ENCODE measurements at regions not wholly inside any gene's neighbourhood (a gene's known extent, or its start where the extent isn't known, plus 50 kb on each side); places are given as distances from the start of the nearest gene placed in this dataset.

- no peak for DNase-seq
Observed at GRCh38 chr12:76256904-76257303, 91.3 kb downstream of the BBS10 start.

- DNase-seq = no peak
Observed at GRCh38 chr12:76256321-76256720, 91.9 kb downstream of the BBS10 start.

- no peak for DNase-seq
Observed at GRCh38 chr12:76255692-76256091, 92.5 kb downstream of the BBS10 start.

- DNase-seq = no peak
Observed at GRCh38 chr12:76255281-76255680, 92.9 kb downstream of the BBS10 start.

GRCh38 chr12:76252031-76252430 lies 96.2 kb downstream of the BBS10 start:
- DNase-seq = no peak

GRCh38 chr12:76250256-76250655 lies 98.0 kb downstream of the BBS10 start:
- DNase-seq = no peak

GRCh38 chr12:76249501-76249900 lies 98.7 kb downstream of the BBS10 start:
- DNase-seq = no peak

- DNase-seq = no peak
Observed at GRCh38 chr12:76247992-76248391, 100.2 kb downstream of the BBS10 start.

- no peak for DNase-seq
Observed at GRCh38 chr12:76247026-76247646, 101.1 kb downstream of the BBS10 start.

- no peak for DNase-seq
Observed at GRCh38 chr12:76246611-76247010, 101.6 kb downstream of the BBS10 start.

- DNase-seq = no peak
Observed at GRCh38 chr12:76244300-76244699, 103.9 kb downstream of the BBS10 start.

GRCh38 chr12:76242813-76243550 lies 105.2 kb downstream of the BBS10 start:
- no peak for DNase-seq

- no peak for DNase-seq
Observed at GRCh38 chr12:76241371-76241770, 106.8 kb downstream of the BBS10 start.

GRCh38 chr12:76240281-76240680 lies 107.9 kb downstream of the BBS10 start:
- no peak for DNase-seq

GRCh38 chr12:76238688-76239087 lies 109.5 kb downstream of the BBS10 start:
- no peak for DNase-seq

GRCh38 chr12:76237086-76237701 lies 111.0 kb downstream of the BBS10 start:
- DNase-seq = no peak

- no peak for DNase-seq
Observed at GRCh38 chr12:76236640-76237039, 111.6 kb downstream of the BBS10 start.

GRCh38 chr12:76234741-76235140 lies 113.5 kb downstream of the BBS10 start:
- DNase-seq = no peak

- no peak for DNase-seq
Observed at GRCh38 chr12:76232013-76232412, 116.2 kb downstream of the BBS10 start.

GRCh38 chr12:76226956-76227355 lies 121.3 kb downstream of the BBS10 start:
- DNase-seq = no peak

GRCh38 chr12:76226397-76226796 lies 121.8 kb downstream of the BBS10 start:
- DNase-seq = peak; percentile 14

- no peak for DNase-seq
Observed at GRCh38 chr12:76223869-76224268, 124.3 kb downstream of the BBS10 start.

GRCh38 chr12:76220980-76221379 lies 127.2 kb downstream of the BBS10 start:
- DNase-seq = no peak

- no peak for DNase-seq
Observed at GRCh38 chr12:76219806-76220205, 128.4 kb downstream of the BBS10 start.

All from suppressor macrophage treated with lipopolysaccharide for 4 hours (primary cell).